Heart left ventricle (tissue), 16 donors: ENCODE measurements at regions not wholly inside any gene's neighbourhood (a gene's known extent, or its start where the extent isn't known, plus 50 kb on each side); places are given as distances from the start of the nearest gene placed in this dataset.
A peak's percentile ranks its signal among the peaks of the same experiment; 100 is the strongest.

Experiments used
- ATAC-seq, 4 donors: fragments of 200-7000 bp; cut with Tn5 transposase; one replicate each; pipeline ENCODE4 v1.9.1; 2020 to 2022; ENCODE audit warnings: moderate library complexity in 4 of 4, mild to moderate bottlenecking in 3 of 4, moderate number of reproducible peaks in 1 of 4
- DNase-seq, 5 donors: peaks; one replicate each; pipeline ENCODE4 v3.0.0-alpha.2; 2020
- H3K27ac ChIP-seq, 12 donors: fragments of 200-600 bp; sonication (generic) in 4 of 12; one replicate each; pipeline versions ENCODE4 v1.5.0 to v1.8.0; 2016 to 2022; ENCODE audit warnings: mild to moderate bottlenecking in 2 of 12
- H3K27me3 ChIP-seq, 9 donors: fragments of 200-600 bp; sonication (generic) in 2 of 9; one replicate each; pipeline versions ENCODE4 v1.5.1 to v1.8.0; 2016 to 2022; ENCODE audit warnings: mild to moderate bottlenecking in 3 of 9
- H3K36me3 ChIP-seq, 9 donors: fragments of 200-600 bp; sonication (generic) in 2 of 9; one replicate each; pipeline versions ENCODE4 v1.5.0 to v1.8.0; 2018 to 2022; ENCODE audit warnings: mild to moderate bottlenecking in 2 of 9
- H3K4me1 ChIP-seq, 12 donors: fragments of 200-600 bp; sonication (generic) in 4 of 12; one replicate each; pipeline versions ENCODE4 v1.5.0 to v1.8.0; 2016 to 2022; ENCODE audit warnings: mild to moderate bottlenecking in 3 of 12
- H3K4me3 ChIP-seq, 12 donors: fragments of 200-600 bp; sonication (generic) in 4 of 12; one replicate each; pipeline versions ENCODE4 v1.5.0 to v1.8.0; 2017 to 2022; ENCODE audit warnings: mild to moderate bottlenecking in 9 of 12, moderate library complexity in 4 of 12
- H3K9me3 ChIP-seq, 12 donors: fragments of 200-600 bp; sonication (generic) in 4 of 12; one replicate each; pipeline versions ENCODE4 v1.5.0 to v1.8.0; 2016 to 2022; ENCODE audit warnings: mild to moderate bottlenecking in 1 of 12
- CTCF ChIP-seq, 12 donors: fragments of 200-600 bp; sonication (generic) in 4 of 12; IDR thresholded peaks; one replicate each; pipeline versions ENCODE4 v1.5.0 to v1.8.0; 2018 to 2022; ENCODE audit warnings: antibody characterized with exemption in 12 of 12, mild to moderate bottlenecking in 5 of 12
- POLR2A ChIP-seq, 2 donors: fragments of 450-650 bp; IDR thresholded peaks; one replicate each; pipeline ENCODE4 v1.6.1; 2017; ENCODE audit warnings: antibody characterized with exemption in 2 of 2, mild to moderate bottlenecking in 2 of 2, moderate library complexity in 2 of 2
- WGBS, 4 donors: extraction: QIAGEN DNeasy Blood & Tissue Kit in 2 of 4; methylation state at CpG; one replicate each; pipeline versions ENCODE4 v1.1.5 to v1.1.7; 2013 to 2018; 5-methylcytosine and 5-hydroxymethylcytosine counted together
- intact Hi-C, 10 donors: fragments of 100-400 bp; cut with DNase I; formaldehyde crosslinking; loops; one replicate each; pipeline versions ENCODE4 v1.11.1 to v1.14.2; 2022
- donor health status: ischemic (EF 13 %, LVEDD 7.1; RV severe dilation, severe dysfunction).
- donor health status: healthy with polysubstance abuse.
- donor health status: DM: no; HTN: yes; CAD: no.
- donor health status: DM: no; HTN: no; CAD: no.
- donor health status: ischemic (EF 25% LVEDD 6.9; RV normal size, moderate dysfunction).
- donor health status: ischemic (EF 25% LVEDD 5.7; RV mildly dilated, moderate dysfunction).
- donor health status: healthy.
- donor health status: DM: yes; HTN: yes; CAD: no.
- donor health status: ischemic (EF 35%, LVEDD 5.7; RV mildly dilated, moderate dysfunction).
- donor health status: nonischemic (EF 11% LVEDD 7.7; RV severe dilation, severe dysfunction).
- donor health status: DM: yes; HTN: yes; CAD: no.
- donor health status: PGD.
- donor health status: ischemic (EF 29% LVEDD 5.4; RV normal size, mild dysfunction).
- donor health status: nonischemic (EF 23%, LVEDD 6.1; RV moderate dilation, normal function).

- intact Hi-C loops = loop anchor here in 1 of 10 donors (10.0 kb wide), 1 partner anchor 133 kb away; no protein-coding TSS in a partner anchor
- peak in 2 of 4 donors; percentile 12 to 29 for ATAC-seq
- no peak for DNase-seq
- no peaks in the 10 kb centered on the region for H3K9me3 ChIP-seq
- no peaks in the 10 kb centered on the region for H3K27me3 ChIP-seq
- no peaks in the 10 kb centered on the region for H3K36me3 ChIP-seq
- H3K4me1 ChIP-seq = peaks cover 0 to 77% (median 39%) of the 10 kb centered on the region in 12 donors
- TF ChIP-seq CTCF (IDR thresholded peaks at IDR 0.05) (no peak), POLR2A (IDR thresholded peaks at IDR 0.05) (no peak)
- 76 to 90% (median 83%) methylated on average over 4 of the region's 4 CpGs for WGBS, 4 donors
- peak overlapping the region in 9 of 12 donors; percentile 25 to 90 (median 72) for H3K27ac ChIP-seq
- H3K4me3 ChIP-seq = no peak overlapping the region
These were observed 118.7 kb downstream of the ZFP36L2 start for GRCh38 chr2:43107679-43108078.

GRCh38 chr2:43106559-43107527, 119.6 kb downstream of the ZFP36L2 start:
- intact Hi-C loops = loop anchor here in 1 of 10 donors (10.0 kb wide), 1 partner anchor 132 kb away; no protein-coding TSS in a partner anchor
- H3K4me1 ChIP-seq = peaks cover 0 to 86% (median 40%) of the 10 kb centered on the region in 12 donors
- H3K4me3 ChIP-seq = no peak overlapping the region
- H3K36me3 ChIP-seq = no peaks in the 10 kb centered on the region
- peak in 2 of 5 donors; percentile 50 to 62 for DNase-seq
- H3K27ac ChIP-seq = peak overlapping the region; percentile 38 to 90 (median 72)
- TF ChIP-seq POLR2A (IDR thresholded peaks at IDR 0.05) (no peak), CTCF (IDR thresholded peaks at IDR 0.05) (no peak)
- peak in 1 of 4 donors; percentile 21 for ATAC-seq
- 70 to 82% (median 74%) methylated on average over 9 to 10 of the region's 10 CpGs for WGBS, 4 donors
- H3K27me3 ChIP-seq = no peaks in the 10 kb centered on the region
- H3K9me3 ChIP-seq = no peaks in the 10 kb centered on the region

GRCh38 chr2:43105586-43106558, 120.5 kb downstream of the ZFP36L2 start:
- H3K27me3 ChIP-seq = no peaks in the 10 kb centered on the region
- H3K9me3 ChIP-seq = no peaks in the 10 kb centered on the region
- peak; percentile 65 to 83 (median 69) for DNase-seq
- 55 to 77% (median 62%) methylated on average over 4 of the region's 4 CpGs for WGBS, 4 donors
- peak; percentile 33 to 64 (median 56) for ATAC-seq
- no peaks in the 10 kb centered on the region for H3K36me3 ChIP-seq
- peak overlapping the region; percentile 38 to 90 (median 72) for H3K27ac ChIP-seq
- TF ChIP-seq POLR2A (IDR thresholded peaks at IDR 0.05) = no peak
- TF ChIP-seq CTCF (IDR thresholded peaks at IDR 0.05) = peak in 8 of 12 donors; percentile 8 to 44 (median 29)
- peaks cover 0 to 91% (median 41%) of the 10 kb centered on the region in 12 donors for H3K4me1 ChIP-seq
- no peak overlapping the region for H3K4me3 ChIP-seq
- intact Hi-C loops = loop anchor here in 1 of 10 donors (10.0 kb wide), 1 partner anchor 131 kb away; no protein-coding TSS in a partner anchor
